ENCODE measurements at regions not wholly inside any gene's neighbourhood (a gene's known extent, or its start where the extent isn't known, plus 50 kb on each side); places are given as distances from the start of the nearest gene placed in this dataset.
A peak's percentile ranks its signal among the peaks of the same experiment; 100 is the strongest.

DNA sequence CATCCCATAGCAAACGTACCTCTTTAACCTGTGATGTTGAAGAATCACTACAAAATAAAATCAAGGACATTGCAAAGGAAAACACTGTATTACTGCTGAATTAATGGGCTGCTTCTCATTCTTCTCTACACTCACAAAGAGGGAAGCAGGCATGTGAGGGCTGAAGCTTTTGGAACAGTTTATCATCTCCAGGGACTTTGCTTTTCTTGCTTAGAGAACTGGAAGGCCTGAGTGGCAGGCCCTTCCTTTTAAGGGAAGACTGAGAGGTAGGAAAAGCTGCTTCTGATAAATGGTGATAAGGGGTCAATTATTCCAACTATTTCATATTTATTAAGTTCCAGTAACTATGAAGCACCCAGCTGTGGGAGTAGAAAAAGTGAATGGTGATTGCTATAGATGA lies 649.6 kb downstream of the NTRK3 start (continued):
- TF ChIP-seq, protein P1, sequence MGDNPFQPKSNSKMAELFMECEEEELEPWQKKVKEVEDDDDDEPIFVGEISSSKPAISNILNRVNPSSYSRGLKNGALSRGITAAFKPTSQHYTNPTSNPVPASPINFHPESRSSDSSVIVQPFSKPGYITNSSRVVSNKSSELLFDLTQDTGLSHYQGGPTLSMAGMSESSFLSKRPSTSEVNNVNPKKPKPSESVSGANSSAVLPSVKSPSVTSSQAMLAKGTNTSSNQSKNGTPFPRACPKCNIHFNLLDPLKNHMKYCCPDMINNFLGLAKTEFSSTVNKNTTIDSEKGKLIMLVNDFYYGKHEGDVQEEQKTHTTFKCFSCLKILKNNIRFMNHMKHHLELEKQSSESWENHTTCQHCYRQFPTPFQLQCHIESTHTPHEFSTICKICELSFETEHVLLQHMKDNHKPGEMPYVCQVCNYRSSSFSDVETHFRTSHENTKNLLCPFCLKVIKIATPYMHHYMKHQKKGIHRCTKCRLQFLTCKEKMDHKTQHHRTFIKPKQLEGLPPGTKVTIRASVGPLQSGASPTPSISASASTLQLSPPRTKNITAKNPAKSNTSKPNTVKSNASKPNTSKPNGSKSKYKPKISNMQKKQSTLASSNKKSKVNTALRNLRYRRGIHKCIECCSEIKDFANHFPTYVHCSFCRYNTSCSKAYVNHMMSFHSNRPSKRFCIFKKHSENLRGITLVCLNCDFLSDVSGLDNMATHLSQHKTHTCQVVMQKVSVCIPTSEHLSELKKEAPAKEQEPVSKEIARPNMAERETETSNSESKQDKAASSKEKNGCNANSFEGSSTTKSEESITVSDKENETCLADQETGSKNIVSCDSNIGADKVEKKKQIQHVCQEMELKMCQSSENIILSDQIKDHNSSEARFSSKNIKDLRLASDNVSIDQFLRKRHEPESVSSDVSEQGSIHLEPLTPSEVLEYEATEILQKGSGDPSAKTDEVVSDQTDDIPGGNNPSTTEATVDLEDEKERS (tag by site-specific recombination; IDR thresholded peaks at IDR 0.05): no peak
- TF ChIP-seq ZNF510 (tag by site-specific recombination; IDR thresholded peaks at IDR 0.05; ENCODE audit: insufficient replicate concordance): no peak

DNA sequence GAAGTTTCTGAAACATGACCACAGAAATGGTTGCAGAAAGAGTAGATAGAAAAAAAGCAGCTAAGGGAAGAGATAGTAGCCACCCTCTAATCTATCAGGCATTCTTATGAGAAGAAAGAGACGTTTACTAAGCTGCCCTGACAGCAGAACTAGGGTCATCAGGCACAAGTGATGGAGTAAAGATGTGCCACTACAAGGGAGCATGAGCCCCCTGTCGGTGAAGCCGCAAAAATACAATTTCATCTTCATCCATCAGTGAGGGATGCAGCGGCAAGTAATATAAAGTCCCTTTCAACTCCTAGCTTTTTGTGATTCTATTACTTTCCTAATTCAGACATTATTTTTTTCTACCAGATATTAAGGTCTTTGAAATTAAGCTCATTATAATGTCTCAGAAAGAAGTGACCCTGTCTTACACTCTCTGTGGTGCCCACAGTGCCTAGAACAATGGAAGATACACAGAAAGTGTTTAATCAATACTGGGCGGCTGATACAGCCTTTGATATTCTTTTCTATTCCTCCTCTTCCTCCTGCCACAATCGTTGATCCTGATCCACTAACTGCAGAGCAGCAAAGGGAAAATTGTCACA lies 651.6 kb downstream of the NTRK3 start:
- CTCF ChIA-PET: interaction anchor here (0.6 to 3.7 kb wide), 33 partner anchors 9 to 1747 kb away, joined by 3 to 33 read pairs (median 3); no protein-coding TSS in a partner anchor
- Histone ChIP-seq H3K27ac (ENCODE audit: extremely low read depth, low read depth, low read length) (no peak overlapping the region), H3K4me1 (ENCODE audit: control insufficient read depth, insufficient read depth, low read length) (no peaks in the 10 kb centered on the region), H3K4me3 (ENCODE audit: low read depth, low read length) (no peak overlapping the region), H3K9me3 (ENCODE audit: control insufficient read depth, insufficient read depth, low read depth, low read length) (no peaks in the 10 kb centered on the region), H3K36me3 (ENCODE audit: control insufficient read depth in 2 of 2, insufficient read depth in 1 of 2, low read length in 2 of 2) (no peaks in the 10 kb centered on the region)
- POLR2A ChIA-PET: no interaction called here
- TF ChIP-seq, protein P2, sequence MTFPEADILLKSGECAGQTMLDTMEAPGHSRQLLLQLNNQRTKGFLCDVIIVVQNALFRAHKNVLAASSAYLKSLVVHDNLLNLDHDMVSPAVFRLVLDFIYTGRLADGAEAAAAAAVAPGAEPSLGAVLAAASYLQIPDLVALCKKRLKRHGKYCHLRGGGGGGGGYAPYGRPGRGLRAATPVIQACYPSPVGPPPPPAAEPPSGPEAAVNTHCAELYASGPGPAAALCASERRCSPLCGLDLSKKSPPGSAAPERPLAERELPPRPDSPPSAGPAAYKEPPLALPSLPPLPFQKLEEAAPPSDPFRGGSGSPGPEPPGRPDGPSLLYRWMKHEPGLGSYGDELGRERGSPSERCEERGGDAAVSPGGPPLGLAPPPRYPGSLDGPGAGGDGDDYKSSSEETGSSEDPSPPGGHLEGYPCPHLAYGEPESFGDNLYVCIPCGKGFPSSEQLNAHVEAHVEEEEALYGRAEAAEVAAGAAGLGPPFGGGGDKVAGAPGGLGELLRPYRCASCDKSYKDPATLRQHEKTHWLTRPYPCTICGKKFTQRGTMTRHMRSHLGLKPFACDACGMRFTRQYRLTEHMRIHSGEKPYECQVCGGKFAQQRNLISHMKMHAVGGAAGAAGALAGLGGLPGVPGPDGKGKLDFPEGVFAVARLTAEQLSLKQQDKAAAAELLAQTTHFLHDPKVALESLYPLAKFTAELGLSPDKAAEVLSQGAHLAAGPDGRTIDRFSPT (tag by site-specific recombination; IDR thresholded peaks at IDR 0.05): no peak
- TF ChIP-seq, protein P3, sequence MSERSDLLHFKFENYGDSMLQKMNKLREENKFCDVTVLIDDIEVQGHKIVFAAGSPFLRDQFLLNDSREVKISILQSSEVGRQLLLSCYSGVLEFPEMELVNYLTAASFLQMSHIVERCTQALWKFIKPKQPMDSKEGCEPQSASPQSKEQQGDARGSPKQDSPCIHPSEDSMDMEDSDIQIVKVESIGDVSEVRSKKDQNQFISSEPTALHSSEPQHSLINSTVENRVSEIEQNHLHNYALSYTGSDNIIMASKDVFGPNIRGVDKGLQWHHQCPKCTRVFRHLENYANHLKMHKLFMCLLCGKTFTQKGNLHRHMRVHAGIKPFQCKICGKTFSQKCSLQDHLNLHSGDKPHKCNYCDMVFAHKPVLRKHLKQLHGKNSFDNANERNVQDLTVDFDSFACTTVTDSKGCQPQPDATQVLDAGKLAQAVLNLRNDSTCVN (tag by site-specific recombination; optimal IDR thresholded peaks at IDR 0.05): no peak
- no peak for TF ChIP-seq TRIM28 (IDR thresholded peaks at IDR 0.05; ENCODE audit: borderline replicate concordance, low read length)
- 0 out of 2 replicates have a peak, but pooled peaks have one; percentile 16 for TF ChIP-seq ZNF660 (tag by site-specific recombination; IDR thresholded peaks at IDR 0.05)
- TF ChIP-seq ZNF146 (tag by site-specific recombination; IDR thresholded peaks at IDR 0.05): no peak

DNA sequence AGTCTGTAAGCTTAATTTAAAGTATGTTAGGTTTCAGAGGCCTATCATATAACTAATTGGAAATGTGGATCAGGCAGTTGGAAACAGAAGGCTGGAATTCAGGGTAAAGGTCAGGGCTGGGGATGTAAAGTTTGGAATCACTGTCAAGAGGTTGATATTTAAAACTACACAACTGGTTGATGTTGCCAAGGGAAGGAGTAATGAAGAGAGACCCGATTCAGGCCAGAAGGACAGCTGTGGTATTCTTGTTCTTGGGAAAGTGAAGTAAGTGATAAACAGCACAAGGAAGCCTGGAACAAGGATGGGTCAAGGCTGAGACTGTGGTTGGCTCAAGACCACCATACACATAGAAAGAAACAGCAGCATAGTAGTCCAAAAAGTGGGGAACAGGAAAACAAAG lies 654.2 kb downstream of the NTRK3 start:
- no peaks in the 10 kb centered on the region for H3K4me1 ChIP-seq (ENCODE audit: control insufficient read depth, insufficient read depth, low read length)
- no peak overlapping the region for H3K4me3 ChIP-seq (ENCODE audit: low read depth, low read length)
- no peaks in the 10 kb centered on the region for H3K9me3 ChIP-seq (ENCODE audit: control insufficient read depth, insufficient read depth, low read depth, low read length)
- ChIA-PET POLR2A (no interaction called here), CTCF (interaction anchor here (3.7 kb wide), 1 partner anchor 12 kb away, joined by 33 read pairs; no protein-coding TSS in a partner anchor)
- H3K27ac ChIP-seq (ENCODE audit: extremely low read depth, low read depth, low read length): no peak overlapping the region
- TF ChIP-seq ZNF37A (tag by site-specific recombination; IDR thresholded peaks at IDR 0.05) (no peak), KLF9 (tag by site-specific recombination; IDR thresholded peaks at IDR 0.05; ENCODE audit: low read depth) (no peak), MZF1 (tag by site-specific recombination; IDR thresholded peaks at IDR 0.05; ENCODE audit: borderline replicate concordance) (no peak), ZNF76 (tag by site-specific recombination; IDR thresholded peaks at IDR 0.05; ENCODE audit: borderline replicate concordance, low read depth) (no peak), ZNF169 (tag by site-specific recombination; IDR thresholded peaks at IDR 0.05) (no peak)
- H3K36me3 ChIP-seq (ENCODE audit: control insufficient read depth in 2 of 2, insufficient read depth in 1 of 2, low read length in 2 of 2): no peaks in the 10 kb centered on the region

DNA sequence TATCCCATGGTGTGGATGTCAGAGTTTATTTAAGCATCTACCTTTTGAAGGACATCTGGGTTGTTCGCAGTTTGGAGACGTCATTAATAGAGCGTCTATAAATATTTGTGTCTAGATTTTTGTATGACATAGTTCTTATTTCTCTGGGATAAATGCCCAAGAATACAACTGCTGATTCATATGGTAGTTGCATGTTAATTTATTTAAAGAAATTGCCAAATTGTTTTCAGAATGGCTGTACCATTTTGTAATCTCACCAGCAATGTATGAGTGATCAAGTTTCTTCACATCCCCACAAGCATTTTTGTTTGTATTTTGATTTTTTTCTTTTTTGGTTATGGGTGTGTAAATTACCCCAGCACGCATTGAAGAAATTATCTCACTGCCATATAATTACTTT lies 656.9 kb downstream of the NTRK3 start:
- no peaks in the 10 kb centered on the region for H3K9me3 ChIP-seq (ENCODE audit: control insufficient read depth, insufficient read depth, low read depth, low read length)
- H3K27ac ChIP-seq (ENCODE audit: extremely low read depth, low read depth, low read length): no peak overlapping the region
- no peaks in the 10 kb centered on the region for H3K4me1 ChIP-seq (ENCODE audit: control insufficient read depth, insufficient read depth, low read length)
- ChIA-PET POLR2A (no interaction called here), CTCF (no interaction called here)
- no peaks in the 10 kb centered on the region for H3K36me3 ChIP-seq (ENCODE audit: control insufficient read depth in 2 of 2, insufficient read depth in 1 of 2, low read length in 2 of 2)
- H3K4me3 ChIP-seq (ENCODE audit: low read depth, low read length): no peak overlapping the region
- TF ChIP-seq, protein P4, sequence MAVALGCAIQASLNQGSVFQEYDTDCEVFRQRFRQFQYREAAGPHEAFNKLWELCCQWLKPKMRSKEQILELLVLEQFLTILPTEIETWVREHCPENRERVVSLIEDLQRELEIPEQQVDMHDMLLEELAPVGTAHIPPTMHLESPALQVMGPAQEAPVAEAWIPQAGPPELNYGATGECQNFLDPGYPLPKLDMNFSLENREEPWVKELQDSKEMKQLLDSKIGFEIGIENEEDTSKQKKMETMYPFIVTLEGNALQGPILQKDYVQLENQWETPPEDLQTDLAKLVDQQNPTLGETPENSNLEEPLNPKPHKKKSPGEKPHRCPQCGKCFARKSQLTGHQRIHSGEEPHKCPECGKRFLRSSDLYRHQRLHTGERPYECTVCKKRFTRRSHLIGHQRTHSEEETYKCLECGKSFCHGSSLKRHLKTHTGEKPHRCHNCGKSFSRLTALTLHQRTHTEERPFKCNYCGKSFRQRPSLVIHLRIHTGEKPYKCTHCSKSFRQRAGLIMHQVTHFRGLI (tag by site-specific recombination; IDR thresholded peaks at IDR 0.05): no peak
- TF ChIP-seq ZBTB17 (tag by site-specific recombination; IDR thresholded peaks at IDR 0.05): no peak
- TF ChIP-seq, protein P5, sequence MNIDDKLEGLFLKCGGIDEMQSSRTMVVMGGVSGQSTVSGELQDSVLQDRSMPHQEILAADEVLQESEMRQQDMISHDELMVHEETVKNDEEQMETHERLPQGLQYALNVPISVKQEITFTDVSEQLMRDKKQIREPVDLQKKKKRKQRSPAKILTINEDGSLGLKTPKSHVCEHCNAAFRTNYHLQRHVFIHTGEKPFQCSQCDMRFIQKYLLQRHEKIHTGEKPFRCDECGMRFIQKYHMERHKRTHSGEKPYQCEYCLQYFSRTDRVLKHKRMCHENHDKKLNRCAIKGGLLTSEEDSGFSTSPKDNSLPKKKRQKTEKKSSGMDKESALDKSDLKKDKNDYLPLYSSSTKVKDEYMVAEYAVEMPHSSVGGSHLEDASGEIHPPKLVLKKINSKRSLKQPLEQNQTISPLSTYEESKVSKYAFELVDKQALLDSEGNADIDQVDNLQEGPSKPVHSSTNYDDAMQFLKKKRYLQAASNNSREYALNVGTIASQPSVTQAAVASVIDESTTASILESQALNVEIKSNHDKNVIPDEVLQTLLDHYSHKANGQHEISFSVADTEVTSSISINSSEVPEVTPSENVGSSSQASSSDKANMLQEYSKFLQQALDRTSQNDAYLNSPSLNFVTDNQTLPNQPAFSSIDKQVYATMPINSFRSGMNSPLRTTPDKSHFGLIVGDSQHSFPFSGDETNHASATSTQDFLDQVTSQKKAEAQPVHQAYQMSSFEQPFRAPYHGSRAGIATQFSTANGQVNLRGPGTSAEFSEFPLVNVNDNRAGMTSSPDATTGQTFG (tag by site-specific recombination; IDR thresholded peaks at IDR 0.05; ENCODE audit: borderline replicate concordance): no peak
